Activated naive CD4-positive, alpha-beta T cell treated with anti-CD3 and anti-CD28 coated beads, Interleukin-2, amount 50 U/mL, for 72 hours (primary cell): ENCODE measurements at regions not wholly inside any gene's neighbourhood (a gene's known extent, or its start where the extent isn't known, plus 50 kb on each side); places are given as distances from the start of the nearest gene placed in this dataset.

Experiments used
- ATAC-seq, 2 donors: fragments of 150-1000 bp; cut with Tn5 transposase; 2 replicates each; pipeline ENCODE4 v1.10.0; 2021; ENCODE audit warnings: mild to moderate bottlenecking in 2 of 2, moderate library complexity in 2 of 2
- DNase-seq, 2 donors: peaks; one replicate each; pipeline ENCODE4 v3.0.0; 2021 to 2022; ENCODE audit warnings: low spot score in 2 of 2
- H3K27ac Mint-ChIP-seq, 2 donors: one replicate each; pipeline ENCODE4 v1.8.0; 2022; ENCODE audit warnings: mild to moderate bottlenecking in 2 of 2, mixed read lengths in 2 of 2
- H3K36me3 Mint-ChIP-seq, 2 donors: one replicate each; pipeline ENCODE4 v1.8.0; 2022; ENCODE audit warnings: mixed read lengths in 2 of 2
- H3K9me3 Mint-ChIP-seq, 2 donors: one replicate each; pipeline ENCODE4 v1.8.0; 2022; ENCODE audit warnings: mixed read lengths in 2 of 2

DNA sequence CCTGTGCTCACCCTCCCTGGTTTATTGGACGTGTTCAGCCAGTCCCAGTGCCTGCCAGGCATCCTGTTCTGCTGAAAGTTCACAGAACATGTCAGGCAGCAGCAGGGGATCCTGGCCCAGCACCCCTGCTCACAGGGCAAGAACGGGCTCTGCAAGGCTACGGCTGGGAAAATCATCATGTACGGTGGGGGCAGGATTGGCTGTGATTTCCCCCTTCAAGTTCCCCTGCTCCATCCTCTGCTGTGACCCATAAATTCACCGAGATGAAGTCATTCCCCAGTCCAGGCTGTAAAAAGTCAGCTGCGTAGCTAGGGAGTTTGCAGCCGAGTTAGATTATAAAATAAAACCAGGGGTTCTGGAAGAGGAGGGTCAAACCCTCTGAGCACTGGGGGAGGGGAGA lies 484.1 kb upstream of the ZMIZ1 start:
- H3K27ac Mint-ChIP-seq, result no peak overlapping the region
- H3K9me3 Mint-ChIP-seq, result no peaks in the 10 kb centered on the region
- ATAC-seq, result no peak

DNA sequence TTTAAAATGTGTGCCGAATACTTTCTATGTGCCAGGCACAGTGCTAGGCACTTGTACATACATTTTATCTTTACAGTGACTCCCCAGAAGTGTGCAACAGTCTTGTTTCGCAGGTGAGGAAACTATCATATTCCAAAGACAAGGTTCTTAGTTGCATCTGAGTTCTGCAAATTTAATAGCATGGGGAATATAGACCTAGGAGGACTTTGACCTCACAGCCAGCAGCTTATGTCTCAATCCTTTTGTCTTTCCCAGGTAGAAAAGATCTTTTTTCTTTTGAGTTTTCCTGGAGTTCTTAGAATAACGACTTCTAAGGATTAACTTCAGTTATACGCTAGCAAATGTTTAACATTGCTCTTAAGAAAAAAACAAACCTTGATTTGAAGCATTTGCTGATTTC lies 482.8 kb upstream of the ZMIZ1 start:
- DNase-seq (no peak), ATAC-seq (no peak)
- no peaks in the 10 kb centered on the region for H3K36me3 Mint-ChIP-seq
- H3K9me3 Mint-ChIP-seq, result no peaks in the 10 kb centered on the region
- H3K27ac Mint-ChIP-seq, result no peak overlapping the region

More for the DNA sequence above, 484.1 kb upstream of the ZMIZ1 start:
- no peaks in the 10 kb centered on the region for H3K36me3 Mint-ChIP-seq
- no peak for DNase-seq

DNA sequence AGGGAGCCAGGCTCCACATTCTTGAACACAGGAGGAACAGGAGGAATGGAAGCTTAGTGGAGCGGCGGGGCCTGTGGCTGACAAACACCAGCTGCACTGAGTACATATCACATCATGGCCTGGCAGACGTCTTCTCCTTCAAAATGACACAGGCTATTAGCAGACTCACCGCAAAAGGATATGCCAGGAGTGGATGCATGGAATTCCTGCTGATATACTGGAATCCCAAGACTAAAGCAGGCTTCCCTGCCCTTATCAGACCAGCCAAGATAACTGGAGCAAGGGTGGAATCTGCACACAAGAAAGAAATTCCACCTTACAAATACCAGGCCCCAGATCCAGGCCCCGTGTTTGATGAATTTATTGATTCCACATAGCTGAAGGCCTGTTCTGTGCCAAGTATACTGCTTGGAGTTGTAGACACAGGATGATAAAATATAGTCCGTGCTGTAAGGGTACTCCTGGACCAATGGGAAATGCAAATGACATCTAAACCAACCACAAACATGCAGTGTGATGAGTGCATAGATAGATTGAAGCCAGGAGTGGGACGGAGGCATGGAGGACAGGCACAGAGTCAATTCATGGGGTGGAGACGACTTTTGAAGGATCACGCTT lies 480.5 kb upstream of the ZMIZ1 start:
- ATAC-seq (no peak), DNase-seq (no peak)
- no peaks in the 10 kb centered on the region for H3K36me3 Mint-ChIP-seq
- H3K9me3 Mint-ChIP-seq, result no peaks in the 10 kb centered on the region
- no peak overlapping the region for H3K27ac Mint-ChIP-seq

DNA sequence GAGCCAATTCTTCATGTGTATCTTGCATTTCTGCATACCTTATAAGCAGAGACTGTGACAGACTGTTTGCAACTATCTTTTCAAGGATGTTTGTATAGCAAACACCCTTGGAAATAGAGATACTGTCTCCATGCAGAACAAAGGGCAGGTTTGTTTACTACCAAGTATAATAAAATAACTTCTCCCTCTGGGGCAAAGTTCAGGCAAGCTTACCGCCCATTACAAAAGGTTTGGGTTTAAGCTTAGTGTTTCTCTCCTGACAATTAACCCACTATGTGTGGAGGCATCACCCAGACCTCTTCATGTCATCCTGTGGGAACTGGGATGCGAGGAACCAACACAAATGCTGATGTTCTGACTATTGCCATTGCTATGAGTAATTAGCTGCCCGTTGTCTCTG lies 479.1 kb upstream of the ZMIZ1 start:
- H3K9me3 Mint-ChIP-seq, result no peaks in the 10 kb centered on the region
- ATAC-seq, result no peak
- no peak overlapping the region for H3K27ac Mint-ChIP-seq
- DNase-seq, result no peak
- H3K36me3 Mint-ChIP-seq, result no peaks in the 10 kb centered on the region

DNA sequence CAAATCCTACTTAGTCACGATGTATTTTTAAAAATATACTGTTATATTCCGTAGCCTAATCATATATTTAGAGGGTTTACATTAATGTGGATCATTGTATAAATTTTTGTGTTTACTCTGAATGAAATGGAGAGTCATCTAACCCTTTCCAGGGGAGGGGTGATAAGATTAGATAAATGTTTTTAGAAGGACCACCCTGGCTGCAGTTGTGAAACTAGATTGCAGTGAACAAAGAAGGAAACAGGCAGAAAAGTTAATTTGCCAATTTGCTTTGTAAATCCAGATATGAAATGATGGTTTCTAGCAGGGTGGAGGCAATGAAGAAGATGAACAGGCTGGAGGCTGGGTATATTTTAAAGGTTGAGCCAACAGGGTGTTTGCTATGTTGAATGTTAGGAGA lies 477.7 kb upstream of the ZMIZ1 start:
- Mint-ChIP-seq H3K36me3 (no peaks in the 10 kb centered on the region), H3K9me3 (no peaks in the 10 kb centered on the region), H3K27ac (no peak overlapping the region)
- DNase-seq (no peak), ATAC-seq (no peak)

DNA sequence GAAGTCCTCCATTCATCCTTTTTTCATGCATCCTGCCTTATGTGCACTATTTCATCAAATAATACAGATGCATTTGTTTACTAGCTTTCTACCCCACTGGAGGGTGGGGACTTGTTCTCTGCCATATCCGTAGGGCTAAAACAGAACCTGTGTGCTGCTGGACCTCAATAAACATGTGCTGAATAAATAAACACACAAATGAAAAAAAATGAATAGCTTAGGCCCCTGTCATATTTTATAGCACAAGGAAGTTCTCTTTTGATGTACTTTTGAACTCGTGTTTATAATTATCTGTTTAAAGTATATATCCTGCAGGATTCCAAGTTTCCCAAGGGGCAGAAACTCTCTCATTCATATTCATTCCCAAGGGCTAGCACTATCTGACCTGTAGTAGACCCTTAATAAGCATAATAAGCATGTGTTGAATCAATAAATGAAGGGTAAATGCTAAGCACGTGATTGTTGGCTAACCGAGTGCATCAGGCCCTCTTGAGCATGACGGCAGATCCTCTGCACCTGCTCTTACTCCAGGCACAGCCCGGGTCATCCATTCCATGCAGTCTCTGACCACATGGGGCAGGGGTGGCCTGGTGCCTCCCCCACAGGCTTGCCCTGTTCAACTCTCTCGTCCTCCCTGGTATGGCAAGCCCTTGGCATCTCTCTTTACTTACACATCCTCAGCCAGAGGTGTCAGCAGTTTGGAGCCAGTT lies 474.1 kb upstream of the ZMIZ1 start:
- Mint-ChIP-seq H3K36me3 (no peaks in the 10 kb centered on the region), H3K27ac (no peak overlapping the region), H3K9me3 (no peaks in the 10 kb centered on the region)
- no peak for ATAC-seq
- DNase-seq, result no peak

DNA sequence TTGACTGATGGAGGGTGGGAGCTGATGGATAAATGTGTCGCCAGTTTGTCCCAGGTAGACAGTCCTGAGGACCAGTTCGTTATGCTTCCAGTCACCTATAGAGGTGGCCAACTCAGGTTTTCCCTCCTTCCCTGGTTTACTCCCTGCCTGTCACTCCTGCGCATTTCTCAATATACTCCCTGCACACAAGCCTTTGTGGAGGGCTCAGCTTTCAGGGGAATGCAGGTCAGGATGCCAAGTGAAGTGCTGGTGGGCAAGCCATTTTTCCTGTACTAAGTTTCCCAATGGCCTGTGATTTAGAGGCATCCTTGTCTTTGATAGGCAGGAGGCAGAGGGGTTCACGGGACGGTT lies 473.5 kb upstream of the ZMIZ1 start:
- ATAC-seq (no peak), DNase-seq (no peak)
- no peaks in the 10 kb centered on the region for H3K9me3 Mint-ChIP-seq

DNA sequence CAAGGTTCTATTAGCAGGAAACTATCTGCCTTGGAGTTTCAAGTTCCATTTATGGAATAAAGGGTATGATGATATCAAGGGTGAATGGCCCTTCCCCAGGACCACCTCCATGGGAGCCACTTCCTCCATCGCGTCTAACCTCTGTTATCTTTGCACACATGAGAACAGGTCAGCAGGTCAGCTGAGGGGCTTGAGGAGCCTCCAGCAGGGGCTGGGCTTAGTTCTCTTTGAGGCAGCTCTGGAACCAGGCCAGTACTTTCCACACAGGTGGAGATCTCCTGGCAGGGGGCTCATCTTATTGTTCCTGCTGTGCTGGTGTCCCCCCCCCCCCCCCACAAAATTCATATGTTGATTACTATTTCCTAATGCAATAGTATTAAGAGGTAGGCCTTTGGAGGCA lies 472.2 kb upstream of the ZMIZ1 start:
- Mint-ChIP-seq H3K36me3 (no peaks in the 10 kb centered on the region), H3K9me3 (no peaks in the 10 kb centered on the region), H3K27ac (no peak overlapping the region)
- DNase-seq, result no peak
- ATAC-seq, result no peak

More for the DNA sequence above, 473.5 kb upstream of the ZMIZ1 start:
- no peak overlapping the region for H3K27ac Mint-ChIP-seq
- no peaks in the 10 kb centered on the region for H3K36me3 Mint-ChIP-seq

DNA sequence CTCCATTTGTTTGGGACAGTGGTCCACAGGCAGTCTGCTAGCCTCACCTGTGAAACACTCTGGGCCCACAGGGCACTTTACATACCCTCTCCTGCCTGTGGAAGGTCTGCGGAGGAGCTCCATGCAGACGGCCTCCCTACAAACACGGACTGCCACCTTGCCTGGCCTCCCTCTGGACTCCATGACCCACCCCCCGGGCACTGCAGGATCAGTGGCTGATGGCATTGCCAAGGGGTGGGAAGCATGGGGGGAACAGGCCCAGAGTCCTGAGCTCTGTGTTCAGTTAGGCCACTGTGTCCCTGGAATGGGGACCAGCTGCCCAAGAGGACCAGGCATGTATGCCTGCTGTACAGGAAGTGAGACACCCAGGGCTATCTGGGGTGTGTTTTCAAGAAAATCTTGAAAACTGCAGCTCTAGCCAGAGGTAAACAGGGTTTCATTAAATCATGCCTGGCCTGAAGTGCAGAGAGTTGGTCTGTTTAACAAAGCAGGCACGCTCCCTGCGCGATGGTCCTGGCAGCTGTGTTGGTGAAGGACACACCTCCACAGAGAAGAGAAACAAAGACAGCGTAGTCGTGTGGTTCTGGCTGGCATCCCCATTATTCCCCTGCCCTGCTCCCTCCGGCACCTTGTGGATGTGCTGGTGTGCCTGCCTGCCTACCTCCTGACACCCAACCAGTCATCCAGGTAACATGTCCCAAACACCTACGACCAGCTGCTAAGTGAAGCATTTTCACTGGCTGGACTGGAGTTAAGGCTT lies 470.8 kb upstream of the ZMIZ1 start:
- Mint-ChIP-seq H3K27ac (no peak overlapping the region), H3K36me3 (no peaks in the 10 kb centered on the region), H3K9me3 (no peaks in the 10 kb centered on the region)
- ATAC-seq (no peak), DNase-seq (no peak)

DNA sequence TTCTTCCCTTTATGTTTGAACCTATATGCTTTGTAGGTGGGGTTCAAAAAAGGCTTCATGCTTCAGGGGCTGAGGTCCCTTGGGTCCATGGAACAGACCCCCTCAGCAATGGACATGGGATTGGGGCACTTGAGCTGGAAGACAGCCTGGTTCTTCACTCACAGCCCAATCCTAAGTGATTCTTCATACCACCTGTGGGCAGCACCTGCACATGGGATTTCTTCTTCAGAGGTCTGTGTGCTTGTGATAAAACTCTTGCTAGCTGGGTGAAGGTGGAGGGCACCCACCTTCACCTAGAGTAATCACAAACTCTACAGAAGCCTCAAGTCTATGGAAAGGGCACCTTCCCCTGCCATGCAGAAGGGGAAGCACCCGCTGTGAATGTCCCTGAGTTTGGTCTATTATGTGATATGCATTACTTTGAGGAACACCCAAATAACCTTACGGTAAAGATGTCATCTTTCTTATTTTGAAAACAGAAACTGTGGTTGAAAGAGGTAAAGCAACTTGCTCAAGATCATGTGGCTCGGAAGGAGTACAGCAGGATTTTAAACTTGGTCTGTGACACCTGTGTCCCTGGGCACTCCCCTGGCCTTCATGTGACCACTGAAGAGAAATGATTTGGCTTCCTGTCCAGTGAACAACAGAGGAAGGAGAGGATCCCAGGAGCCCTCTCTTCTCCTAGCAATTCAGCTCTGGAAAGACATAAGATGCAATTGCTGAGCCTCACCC lies 469.5 kb upstream of the ZMIZ1 start:
- no peaks in the 10 kb centered on the region for H3K9me3 Mint-ChIP-seq
- ATAC-seq, result no peak
- DNase-seq, result no peak
- H3K27ac Mint-ChIP-seq, result no peak overlapping the region
- H3K36me3 Mint-ChIP-seq, result no peaks in the 10 kb centered on the region

DNA sequence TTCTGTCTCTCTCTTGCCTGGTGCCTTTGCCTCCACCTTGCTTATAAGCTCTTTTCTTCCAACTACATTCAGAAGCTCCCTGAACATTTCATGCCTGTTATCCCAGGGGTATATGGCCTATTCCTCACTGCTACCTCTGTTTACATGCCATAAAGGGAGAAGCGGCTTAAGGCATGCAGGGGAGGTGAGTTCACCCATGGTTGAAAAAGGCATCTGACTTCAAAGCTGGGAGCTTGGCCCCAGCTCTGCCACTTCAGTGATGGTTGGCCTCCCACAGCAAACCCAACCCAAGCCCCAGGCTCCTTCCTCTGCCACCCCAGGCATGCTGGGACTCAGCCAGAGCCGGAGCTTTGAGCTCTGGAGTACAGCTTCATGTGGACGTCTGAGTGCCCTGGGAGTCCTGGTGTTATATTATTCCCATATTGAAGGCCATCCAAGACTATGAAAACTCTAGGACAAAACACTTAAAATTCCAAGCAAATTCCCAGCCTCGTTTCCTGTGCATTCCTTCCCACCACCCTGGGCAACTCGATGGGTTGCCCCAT lies 468.6 kb upstream of the ZMIZ1 start:
- H3K9me3 Mint-ChIP-seq, result no peaks in the 10 kb centered on the region
- H3K27ac Mint-ChIP-seq, result no peak overlapping the region
- DNase-seq (no peak), ATAC-seq (no peak)
- H3K36me3 Mint-ChIP-seq, result no peaks in the 10 kb centered on the region

DNA sequence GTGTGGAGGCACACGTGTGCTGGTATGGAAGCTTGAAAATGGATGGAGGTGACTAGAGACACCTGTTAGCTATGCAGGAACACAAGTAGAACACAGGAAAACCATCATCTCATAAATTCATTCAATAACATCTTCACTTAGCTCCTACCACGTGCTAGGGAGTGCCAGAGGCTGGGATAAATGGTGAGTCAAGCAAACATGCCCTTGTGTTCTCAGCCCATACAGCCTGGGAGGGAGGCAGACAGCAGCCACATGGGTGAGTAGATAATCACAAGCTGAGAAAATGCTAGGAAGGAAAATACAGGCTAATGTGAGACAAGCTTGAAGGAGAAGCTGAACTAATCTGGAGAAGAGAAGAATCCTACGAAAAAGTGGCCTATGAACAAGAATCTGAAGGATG lies 468.0 kb upstream of the ZMIZ1 start:
- no peaks in the 10 kb centered on the region for H3K36me3 Mint-ChIP-seq
- DNase-seq, result no peak
- no peak for ATAC-seq
- H3K9me3 Mint-ChIP-seq, result no peaks in the 10 kb centered on the region
- H3K27ac Mint-ChIP-seq, result no peak overlapping the region

DNA sequence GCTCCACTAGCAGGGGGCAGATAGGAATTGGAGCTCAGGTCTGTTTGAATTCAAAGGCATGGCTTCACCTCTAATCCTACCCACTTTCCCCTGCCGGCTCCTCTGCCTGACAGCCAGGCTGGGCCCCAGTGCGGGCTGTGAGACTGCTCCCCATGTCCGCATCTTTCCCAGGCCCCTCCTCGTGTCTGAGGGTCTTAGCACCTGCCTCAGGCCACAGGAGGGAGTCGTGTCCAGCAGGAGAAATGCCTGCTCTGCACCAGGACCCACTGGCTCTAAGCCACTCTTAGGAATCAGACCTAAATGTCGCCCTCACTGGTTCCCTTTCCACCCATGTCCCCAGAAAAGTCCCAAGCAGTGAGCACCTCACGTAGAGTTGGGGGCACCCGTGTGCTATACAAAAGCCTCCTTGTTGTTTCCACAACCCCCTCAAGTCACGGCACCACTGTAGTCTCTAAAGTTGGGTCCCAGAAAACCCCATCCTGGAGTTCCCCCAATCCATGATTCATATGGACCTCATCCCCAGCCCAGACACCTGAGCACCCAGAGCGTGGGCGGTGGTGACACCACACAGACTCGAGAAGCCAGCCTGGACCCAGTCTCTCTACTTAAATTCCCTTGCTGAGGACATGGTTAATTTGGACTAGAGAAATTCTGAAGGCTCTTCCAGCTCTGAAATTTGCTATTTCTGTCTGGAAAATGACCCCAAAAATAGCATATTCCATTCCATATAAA lies 466.4 kb upstream of the ZMIZ1 start:
- ATAC-seq (peak; percentile 51 to 81), DNase-seq (no peak)
- no peaks in the 10 kb centered on the region for H3K9me3 Mint-ChIP-seq
- no peaks in the 10 kb centered on the region for H3K36me3 Mint-ChIP-seq
- H3K27ac Mint-ChIP-seq, result no peak overlapping the region

DNA sequence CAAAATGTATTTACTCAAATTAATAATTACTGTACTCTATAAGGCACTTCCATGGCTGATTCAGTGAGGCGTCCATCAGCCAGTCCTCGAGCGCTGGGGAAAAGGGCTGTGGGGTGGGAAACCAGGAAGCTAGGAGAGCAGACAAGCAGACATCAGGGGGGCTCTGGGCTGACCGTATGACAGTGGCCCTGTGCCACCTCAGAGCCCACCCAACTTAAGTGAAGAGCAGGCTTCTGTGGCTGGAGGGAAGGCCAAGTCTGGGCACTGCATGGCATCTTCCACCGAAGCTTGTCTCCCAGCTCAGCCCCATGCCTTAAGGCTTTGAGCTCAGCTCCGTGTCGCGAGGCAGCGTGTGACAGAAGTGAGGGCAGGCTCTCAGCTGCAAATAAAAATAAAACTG lies 464.5 kb upstream of the ZMIZ1 start:
- no peak overlapping the region for H3K27ac Mint-ChIP-seq
- ATAC-seq, result no peak

DNA sequence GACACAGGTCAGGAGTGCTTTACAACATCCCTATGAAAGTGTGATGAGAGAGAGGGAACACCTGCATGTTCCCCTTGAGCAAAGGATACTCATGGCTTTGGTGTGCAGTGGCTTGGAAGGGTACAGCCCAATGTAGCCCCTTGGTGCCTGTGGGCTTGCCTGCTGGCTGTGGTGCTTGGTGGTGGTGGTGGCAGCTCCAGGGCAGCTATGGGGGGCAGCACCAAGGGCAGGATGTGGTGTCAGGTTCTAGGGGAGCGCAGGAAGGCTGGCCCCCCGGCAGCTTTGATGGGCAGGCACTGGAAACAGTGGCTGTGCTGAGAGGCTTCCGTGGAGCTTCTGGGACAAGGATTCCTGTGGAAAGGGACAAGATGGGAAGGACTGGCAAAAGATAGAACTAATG lies 464.0 kb upstream of the ZMIZ1 start:
- ATAC-seq, result no peak
- H3K9me3 Mint-ChIP-seq, result peaks cover under 1 to 11% of the 10 kb centered on the region in 2 donors
- no peak overlapping the region for H3K27ac Mint-ChIP-seq
- peaks cover 0 to under 1% of the 10 kb centered on the region in 2 donors for H3K36me3 Mint-ChIP-seq
- DNase-seq, result no peak

More for the DNA sequence above, 464.5 kb upstream of the ZMIZ1 start:
- Mint-ChIP-seq H3K9me3 (peaks cover 0 to 10% of the 10 kb centered on the region in 2 donors), H3K36me3 (no peaks in the 10 kb centered on the region)
- no peak for DNase-seq

DNA sequence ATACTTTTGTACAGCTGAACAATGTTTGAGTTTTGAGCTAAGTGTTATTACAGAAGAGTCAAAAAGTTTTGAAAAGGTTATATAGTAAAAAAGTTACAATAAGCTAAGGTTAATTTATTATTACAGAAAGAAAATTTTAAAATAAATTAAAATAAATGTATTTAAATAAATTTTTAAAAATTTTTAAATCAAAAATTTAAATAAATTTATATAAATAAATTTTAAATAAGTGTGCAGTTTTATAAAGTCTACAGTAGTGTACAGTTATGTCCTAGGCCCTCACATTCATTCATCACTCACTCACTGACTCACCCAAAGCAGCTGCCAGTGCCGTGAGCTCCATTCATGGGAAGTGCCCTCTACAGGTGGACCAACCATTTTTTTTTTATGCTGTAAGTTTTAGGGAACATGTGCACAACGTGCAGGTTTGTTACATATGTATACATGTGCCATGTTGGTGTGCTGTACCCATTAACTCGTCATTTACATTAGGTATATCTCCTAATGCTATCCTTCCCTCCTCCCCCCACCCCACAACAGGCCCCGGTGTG lies 462.9 kb upstream of the ZMIZ1 start:
- DNase-seq (no peak), ATAC-seq (no peak)
- H3K27ac Mint-ChIP-seq, result no peak overlapping the region
- peaks cover 9 to 21% of the 10 kb centered on the region in 2 donors for H3K9me3 Mint-ChIP-seq
- peaks cover 0 to 10% of the 10 kb centered on the region in 2 donors for H3K36me3 Mint-ChIP-seq
